ENCODE measurements at regions not wholly inside any gene's neighbourhood (a gene's known extent, or its start where the extent isn't known, plus 50 kb on each side); places are given as distances from the start of the nearest gene placed in this dataset.

DNA sequence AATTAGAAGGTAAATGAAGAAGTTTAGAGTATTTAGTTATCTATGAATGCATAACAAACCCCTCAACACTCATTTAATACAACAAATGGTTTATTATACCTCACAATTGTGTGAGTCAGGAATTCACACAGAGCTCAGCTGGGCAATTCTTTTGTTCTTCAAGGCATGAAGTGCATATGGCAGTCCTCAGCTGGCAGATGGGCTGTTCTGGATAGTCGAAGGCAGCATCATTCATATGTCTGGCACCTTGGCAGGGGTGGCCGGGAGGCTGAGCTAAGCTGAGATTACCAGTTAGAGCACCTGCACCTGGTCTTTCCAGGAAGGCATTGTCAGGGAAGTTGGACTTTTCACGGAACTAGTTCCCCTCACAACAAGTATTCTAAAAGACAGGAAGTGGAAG is 286.2 kb upstream of the DUSP10 start:
- Histone ChIP-seq H2BK120ac (ENCODE audit: low read depth, low read length, poor library complexity, severe bottlenecking) (no peak overlapping the region), H2BK12ac (ENCODE audit: insufficient read length, low read depth, low read length) (no peak overlapping the region), H3K23me2 (ENCODE audit: insufficient read length, low read depth, low read length, poor library complexity, severe bottlenecking) (no peaks in the 10 kb centered on the region), H2BK5ac (ENCODE audit: insufficient read length, low read length) (no peak overlapping the region), H3K18ac (ENCODE audit: insufficient read length, low read depth, low read length) (no peak overlapping the region), H4K5ac (ENCODE audit: insufficient read length, low read depth, low read length) (no peak overlapping the region), H3K14ac (ENCODE audit: insufficient read depth, low read length) (no peak overlapping the region), H3K56ac (ENCODE audit: insufficient read length, low read depth, low read length) (no peak overlapping the region), H2AFZ (ENCODE audit: low read length) (no peak overlapping the region), H2AK5ac (ENCODE audit: insufficient read length, low read length) (no peak overlapping the region), H3K4ac (ENCODE audit: low read depth, low read length) (no peak overlapping the region), H3K79me2 (ENCODE audit: insufficient read depth, low read length) (no peaks in the 10 kb centered on the region), H3T11ph (ENCODE audit: low read length) (no peak overlapping the region), H3K4me1 (ENCODE audit: insufficient read depth, low read length) (no peaks in the 10 kb centered on the region), H3K27me3 (ENCODE audit: insufficient read depth, low read length) (no peaks in the 10 kb centered on the region), H3K9me3 (ENCODE audit: control insufficient read depth, low read depth, low read length) (no peaks in the 10 kb centered on the region), H4K20me1 (ENCODE audit: control insufficient read depth, insufficient read depth, insufficient read length) (no peaks in the 10 kb centered on the region), H3K79me1 (ENCODE audit: insufficient read depth, low read depth, low read length, poor library complexity, severe bottlenecking) (no peaks in the 10 kb centered on the region), H2BK20ac (ENCODE audit: low read depth, low read length, poor library complexity, severe bottlenecking) (no peak overlapping the region), H3K4me2 (ENCODE audit: insufficient read depth, insufficient read length, low read length) (no peak overlapping the region), H3K9ac (ENCODE audit: extremely low read depth, insufficient read length, low read length) (no peak overlapping the region), H3K27ac (ENCODE audit: insufficient read length, low read depth, low read length) (no peak overlapping the region), H3K23ac (ENCODE audit: insufficient read length, low read depth, low read length) (no peak overlapping the region), H4K8ac (replicated peaks; ENCODE audit: insufficient read length, low read depth, low read length) (no peak overlapping the region), H2BK15ac (ENCODE audit: low read depth, low read length) (no peak overlapping the region), H4K91ac (ENCODE audit: insufficient read length, low read depth, low read length) (no peak overlapping the region)
- Mint-ChIP-seq H3K27ac (no peak overlapping the region), H3K4me3 (no peak overlapping the region), H3K36me3 (ENCODE audit: insufficient read depth in 1 of 3, low read depth in 3 of 3) (no peaks in the 10 kb centered on the region), H3K4me1 (peaks cover 0 to 7% of the 10 kb centered on the region in 2 experiments; a peak in 2 of 4 replicates), H3K27me3 (ENCODE audit: low read depth) (no peaks in the 10 kb centered on the region; the same call in 1 of the 2 replicates), H3K9me3 (no peaks in the 10 kb centered on the region)
- no CpG with 5 or more reads among the region's 3 CpGs for WGBS (ENCODE audit: extremely low coverage, insufficient read length, low lambda C conversion rate)
- TF ChIP-seq CTCF (conservative IDR thresholded peaks at IDR 0.05) = no peak
- no peak for DNase-seq
